ENCODE measurements at regions not wholly inside any gene's neighbourhood (a gene's known extent, or its start where the extent isn't known, plus 50 kb on each side); places are given as distances from the start of the nearest gene placed in this dataset.

DNA sequence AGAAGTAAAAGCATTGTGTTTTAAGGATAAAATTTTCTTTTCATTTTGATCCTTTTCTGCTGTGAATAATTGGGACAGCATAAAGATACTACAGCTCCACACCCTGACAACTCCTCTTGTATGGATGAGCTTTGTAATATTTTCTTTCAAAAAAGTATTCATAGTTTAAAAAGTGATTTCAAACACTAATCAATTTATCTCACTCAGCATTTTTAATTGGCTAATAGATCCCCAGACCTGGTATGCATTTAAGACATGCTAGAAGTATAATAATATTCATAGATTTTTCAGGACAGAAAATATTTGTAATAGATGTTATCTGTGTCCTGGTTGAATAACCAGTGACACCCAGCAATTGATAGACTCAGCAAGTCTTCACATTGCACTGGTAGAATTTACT is 510.7 kb downstream of the RIT2 start:
- Histone ChIP-seq H3K36me3 (ENCODE audit: insufficient read depth in 1 of 2, low read depth in 1 of 2) (no peaks in the 10 kb centered on the region), H3K4me1 (no peaks in the 10 kb centered on the region), H3K27me3 (ENCODE audit: insufficient read depth in 3 of 3, low read length in 2 of 3) (no peaks in the 10 kb centered on the region), H3K27ac (no peak overlapping the region), H3K4me3 (no peak overlapping the region), H3K9me3 (no peaks in the 10 kb centered on the region)
- DNase-seq, result no peak
- no peak for ATAC-seq
- intact Hi-C loops (cut with DNase I), result no loop called here
- TF ChIP-seq, protein P1, sequence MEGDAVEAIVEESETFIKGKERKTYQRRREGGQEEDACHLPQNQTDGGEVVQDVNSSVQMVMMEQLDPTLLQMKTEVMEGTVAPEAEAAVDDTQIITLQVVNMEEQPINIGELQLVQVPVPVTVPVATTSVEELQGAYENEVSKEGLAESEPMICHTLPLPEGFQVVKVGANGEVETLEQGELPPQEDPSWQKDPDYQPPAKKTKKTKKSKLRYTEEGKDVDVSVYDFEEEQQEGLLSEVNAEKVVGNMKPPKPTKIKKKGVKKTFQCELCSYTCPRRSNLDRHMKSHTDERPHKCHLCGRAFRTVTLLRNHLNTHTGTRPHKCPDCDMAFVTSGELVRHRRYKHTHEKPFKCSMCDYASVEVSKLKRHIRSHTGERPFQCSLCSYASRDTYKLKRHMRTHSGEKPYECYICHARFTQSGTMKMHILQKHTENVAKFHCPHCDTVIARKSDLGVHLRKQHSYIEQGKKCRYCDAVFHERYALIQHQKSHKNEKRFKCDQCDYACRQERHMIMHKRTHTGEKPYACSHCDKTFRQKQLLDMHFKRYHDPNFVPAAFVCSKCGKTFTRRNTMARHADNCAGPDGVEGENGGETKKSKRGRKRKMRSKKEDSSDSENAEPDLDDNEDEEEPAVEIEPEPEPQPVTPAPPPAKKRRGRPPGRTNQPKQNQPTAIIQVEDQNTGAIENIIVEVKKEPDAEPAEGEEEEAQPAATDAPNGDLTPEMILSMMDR (IDR thresholded peaks at IDR 0.05), result no peak

DNA sequence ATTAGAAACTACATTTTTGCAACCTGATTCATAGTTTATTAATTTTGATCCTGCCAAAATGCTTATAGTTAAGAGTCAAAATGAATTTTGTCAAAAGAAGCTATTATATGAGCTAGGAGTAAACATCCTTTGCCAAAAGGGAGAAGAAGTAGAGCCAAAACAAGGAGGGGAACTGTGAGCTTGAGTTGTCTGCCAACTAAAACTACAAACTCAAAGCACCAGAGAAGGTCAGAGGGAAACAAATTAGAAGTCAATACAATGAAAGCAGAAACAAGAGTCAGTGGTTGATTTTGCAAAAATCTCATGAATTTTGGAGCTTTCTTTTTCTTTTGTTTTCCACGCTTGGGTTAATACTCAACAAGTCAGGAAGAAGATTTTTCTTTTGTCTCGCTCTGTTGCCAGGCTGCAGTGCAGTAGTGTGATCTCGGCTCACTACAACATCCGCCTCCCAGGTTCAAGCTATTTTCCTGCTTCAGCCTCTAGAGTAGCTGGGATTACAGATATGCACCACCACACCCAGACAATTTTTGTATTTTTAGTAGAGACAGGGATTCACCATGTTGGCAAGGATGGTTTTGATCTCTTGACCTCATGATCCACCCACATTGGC is 508.5 kb downstream of the RIT2 start:
- intact Hi-C loops (cut with DNase I), result no loop called here
- H3K27me3 ChIP-seq (ENCODE audit: insufficient read depth in 3 of 3, low read length in 2 of 3), result no peaks in the 10 kb centered on the region
- no peaks in the 10 kb centered on the region for H3K4me1 ChIP-seq
- DNase-seq (no peak), ATAC-seq (no peak)
- no peaks in the 10 kb centered on the region for H3K36me3 ChIP-seq (ENCODE audit: insufficient read depth in 1 of 2, low read depth in 1 of 2)
- H3K4me3 ChIP-seq, result no peak overlapping the region
- no peaks in the 10 kb centered on the region for H3K9me3 ChIP-seq
- no peak overlapping the region for H3K27ac ChIP-seq
- TF ChIP-seq, protein P1 (IDR thresholded peaks at IDR 0.05), result no peak
- WGBS, 3 donors, result 41 to 53% (median 45%) methylated on average over 4 of the region's 4 CpGs

DNA sequence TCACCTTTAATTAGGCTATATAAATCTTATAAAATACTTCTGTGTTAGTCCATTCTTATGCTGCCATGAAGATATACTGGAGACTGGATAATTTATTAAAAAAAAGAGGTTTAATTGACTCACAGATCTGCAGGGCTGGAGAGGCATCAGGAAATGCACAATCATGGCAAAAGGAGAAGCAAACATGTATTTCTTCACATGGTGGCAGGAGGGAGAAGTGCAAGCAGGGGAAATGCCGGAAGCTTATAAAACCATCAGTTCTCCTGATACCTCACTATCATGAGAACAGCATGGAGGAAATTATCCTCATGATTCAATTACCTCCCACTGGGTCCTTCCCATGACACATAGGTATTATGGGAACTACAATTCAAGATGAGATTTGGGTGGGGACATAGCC is 504.4 kb downstream of the RIT2 start:
- Histone ChIP-seq H3K4me3 (no peak overlapping the region), H3K36me3 (ENCODE audit: insufficient read depth in 1 of 2, low read depth in 1 of 2) (no peaks in the 10 kb centered on the region), H3K9me3 (no peaks in the 10 kb centered on the region), H3K27ac (no peak overlapping the region), H3K4me1 (no peaks in the 10 kb centered on the region), H3K27me3 (ENCODE audit: insufficient read depth in 3 of 3, low read length in 2 of 3) (no peaks in the 10 kb centered on the region)
- intact Hi-C loops (cut with DNase I), result no loop called here
- TF ChIP-seq, protein P1 (IDR thresholded peaks at IDR 0.05), result no peak
- DNase-seq (no peak), ATAC-seq (no peak)
- 96 to 100% (median 97%) methylated on average over 1 of the region's 1 CpG for WGBS, 3 donors

DNA sequence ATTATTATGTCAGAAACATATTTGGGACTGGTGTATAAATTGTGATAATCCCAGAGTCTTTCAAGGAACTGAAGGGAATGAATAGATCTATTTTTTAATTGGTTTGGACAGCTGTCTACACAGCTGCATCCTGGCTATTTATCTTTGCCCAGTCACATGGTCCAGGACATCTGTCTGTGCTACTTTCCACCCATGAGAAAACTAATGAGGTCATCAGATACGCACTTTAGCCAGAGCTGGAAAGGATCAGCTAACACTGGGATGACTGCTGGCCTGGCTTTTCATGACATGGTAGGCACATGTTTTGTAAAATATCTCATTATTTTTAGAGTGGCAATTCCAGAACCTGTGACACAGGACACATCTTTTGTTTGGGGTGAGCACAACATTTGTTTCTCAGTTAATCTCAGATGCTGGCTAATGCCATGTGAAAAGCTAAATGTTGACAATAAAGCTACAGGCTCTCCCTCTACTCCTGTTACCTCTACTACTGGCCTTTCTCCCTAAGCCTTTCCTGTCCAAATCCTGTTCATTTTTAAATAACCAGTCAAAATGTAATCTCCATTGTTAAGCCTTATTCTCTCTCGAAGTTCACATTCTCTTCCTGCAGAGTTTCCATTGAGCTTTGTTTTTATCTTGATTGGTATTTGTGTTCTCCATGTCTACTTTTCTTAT is 500.7 kb downstream of the RIT2 start:
- H3K4me3 ChIP-seq, result no peak overlapping the region
- intact Hi-C loops (cut with DNase I), result no loop called here
- 7 to 16% (median 9%) methylated on average over 2 of the region's 2 CpGs for WGBS, 3 donors
- no peaks in the 10 kb centered on the region for H3K27me3 ChIP-seq (ENCODE audit: insufficient read depth in 3 of 3, low read length in 2 of 3)
- H3K27ac ChIP-seq, result no peak overlapping the region
- H3K4me1 ChIP-seq, result no peaks in the 10 kb centered on the region
- DNase-seq (no peak), ATAC-seq (peak; percentile 53 to 69 (median 62))
- no peaks in the 10 kb centered on the region for H3K36me3 ChIP-seq (ENCODE audit: insufficient read depth in 1 of 2, low read depth in 1 of 2)
- TF ChIP-seq, protein P1 (IDR thresholded peaks at IDR 0.05), result no peak
- no peaks in the 10 kb centered on the region for H3K9me3 ChIP-seq

DNA sequence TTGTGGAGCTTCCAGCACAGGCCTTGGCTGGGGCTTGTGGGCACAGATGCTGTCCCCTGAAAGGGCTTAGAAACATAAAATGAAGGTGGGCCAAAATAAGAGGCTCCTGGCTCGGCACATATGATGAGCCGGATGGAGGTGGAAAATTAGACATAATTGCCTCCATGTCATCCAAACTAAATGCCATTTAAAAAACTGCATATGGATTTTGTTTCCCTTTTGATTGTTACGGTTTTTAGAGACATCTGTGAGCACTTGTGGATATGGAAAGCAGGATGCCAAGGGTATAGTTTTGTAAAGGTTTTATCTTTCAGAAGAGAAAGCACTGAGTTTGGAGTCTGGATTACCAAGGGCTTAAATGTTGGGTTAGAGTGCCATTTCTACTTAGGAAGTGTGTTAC is 498.3 kb downstream of the RIT2 start:
- no peaks in the 10 kb centered on the region for H3K9me3 ChIP-seq
- WGBS, 3 donors, result 43 to 67% (median 46%) methylated on average over 3 of the region's 3 CpGs
- H3K27me3 ChIP-seq (ENCODE audit: insufficient read depth in 3 of 3, low read length in 2 of 3), result no peaks in the 10 kb centered on the region
- H3K27ac ChIP-seq, result no peak overlapping the region
- no peaks in the 10 kb centered on the region for H3K36me3 ChIP-seq (ENCODE audit: insufficient read depth in 1 of 2, low read depth in 1 of 2)
- TF ChIP-seq, protein P1 (IDR thresholded peaks at IDR 0.05), result no peak
- H3K4me1 ChIP-seq, result no peaks in the 10 kb centered on the region
- H3K4me3 ChIP-seq, result no peak overlapping the region
- no peak for ATAC-seq
- no peak for DNase-seq
- intact Hi-C loops (cut with DNase I), result no loop called here

Data from psoas muscle (tissue), 7 donors.